Ascending aorta (tissue), 2 donors: ENCODE measurements at regions not wholly inside any gene's neighbourhood (a gene's known extent, or its start where the extent isn't known, plus 50 kb on each side); places are given as distances from the start of the nearest gene placed in this dataset.
A peak's percentile ranks its signal among the peaks of the same experiment; 100 is the strongest.

Experiments used
- DNase-seq, 2 donors: peaks; one replicate each; pipeline ENCODE4 v3.0.0-alpha.2; 2019; ENCODE audit warnings: low spot score in 2 of 2
- H3K27ac ChIP-seq, 2 donors: fragments of 200-600 bp; sonication (generic); one replicate each; pipeline ENCODE4 v1.5.1; 2016 to 2017; ENCODE audit warnings: mild to moderate bottlenecking in 1 of 2
- H3K27me3 ChIP-seq: fragments of 200-600 bp; sonication (generic); one replicate; pipeline ENCODE4 v1.5.1; 2017
- H3K36me3 ChIP-seq, 2 donors: fragments of 200-600 bp; sonication (generic); one replicate each; pipeline ENCODE4 v1.5.1; 2016
- H3K4me1 ChIP-seq, 2 donors: fragments of 200-600 bp; sonication (generic); one replicate each; pipeline ENCODE4 v1.5.1; 2016 to 2017; ENCODE audit warnings: mild to moderate bottlenecking in 1 of 2
- H3K4me3 ChIP-seq, 2 donors: fragments of 200-600 bp; sonication (generic); one replicate each; pipeline ENCODE4 v1.5.1; 2016 to 2017; ENCODE audit warnings: mild to moderate bottlenecking in 1 of 2
- H3K9me3 ChIP-seq, 2 donors: fragments of 200-600 bp; sonication (generic); one replicate each; pipeline ENCODE4 v1.5.1; 2016
- intact Hi-C: fragments of 100-400 bp; cut with DNase I; formaldehyde crosslinking; loops from one replicate; pipeline ENCODE4 v1.15.1; 2023
- TF ChIP-seq, protein P1 (sequence below), 3 experiments: fragments of 200-600 bp in 2 of 3; fragments of 450-650 bp in 1 of 3; sonication (generic) in 2 of 3; IDR thresholded peaks; one replicate each; pipeline ENCODE4 v1.5.1; 2016 to 2019; ENCODE audit warnings: antibody characterized with exemption in 3 of 3, mild to moderate bottlenecking in 1 of 3, moderate library complexity in 1 of 3

DNA sequence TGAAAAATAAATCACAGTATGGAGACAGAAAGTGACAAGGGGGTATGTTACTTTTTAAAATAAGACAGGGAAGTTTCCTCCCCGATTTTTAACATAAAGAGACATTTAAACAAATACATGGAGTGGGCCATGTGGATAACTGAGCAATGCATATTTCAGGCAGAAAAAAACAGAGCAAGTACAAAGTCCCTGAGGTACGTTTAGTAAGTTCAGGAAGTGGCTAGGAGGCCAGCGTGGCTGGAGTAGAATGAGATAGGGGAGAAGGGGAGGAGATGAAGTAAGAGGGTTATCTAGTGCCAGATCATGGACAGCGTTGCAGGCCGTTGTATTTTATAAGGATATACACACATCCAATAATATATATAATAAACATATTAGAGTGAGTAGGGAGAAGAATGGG is 84.2 kb upstream of the ELL2 start:
- H3K27me3 ChIP-seq, result no peaks in the 10 kb centered on the region
- intact Hi-C loops, result no loop called here
- no peaks in the 10 kb centered on the region for H3K9me3 ChIP-seq
- no peak overlapping the region for H3K4me3 ChIP-seq
- TF ChIP-seq, protein P1, sequence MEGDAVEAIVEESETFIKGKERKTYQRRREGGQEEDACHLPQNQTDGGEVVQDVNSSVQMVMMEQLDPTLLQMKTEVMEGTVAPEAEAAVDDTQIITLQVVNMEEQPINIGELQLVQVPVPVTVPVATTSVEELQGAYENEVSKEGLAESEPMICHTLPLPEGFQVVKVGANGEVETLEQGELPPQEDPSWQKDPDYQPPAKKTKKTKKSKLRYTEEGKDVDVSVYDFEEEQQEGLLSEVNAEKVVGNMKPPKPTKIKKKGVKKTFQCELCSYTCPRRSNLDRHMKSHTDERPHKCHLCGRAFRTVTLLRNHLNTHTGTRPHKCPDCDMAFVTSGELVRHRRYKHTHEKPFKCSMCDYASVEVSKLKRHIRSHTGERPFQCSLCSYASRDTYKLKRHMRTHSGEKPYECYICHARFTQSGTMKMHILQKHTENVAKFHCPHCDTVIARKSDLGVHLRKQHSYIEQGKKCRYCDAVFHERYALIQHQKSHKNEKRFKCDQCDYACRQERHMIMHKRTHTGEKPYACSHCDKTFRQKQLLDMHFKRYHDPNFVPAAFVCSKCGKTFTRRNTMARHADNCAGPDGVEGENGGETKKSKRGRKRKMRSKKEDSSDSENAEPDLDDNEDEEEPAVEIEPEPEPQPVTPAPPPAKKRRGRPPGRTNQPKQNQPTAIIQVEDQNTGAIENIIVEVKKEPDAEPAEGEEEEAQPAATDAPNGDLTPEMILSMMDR (IDR thresholded peaks at IDR 0.05), result no peak
- no peaks in the 10 kb centered on the region for H3K36me3 ChIP-seq
- no peak for DNase-seq
- peaks cover 0 to 19% of the 10 kb centered on the region in 2 donors for H3K4me1 ChIP-seq
- no peak overlapping the region for H3K27ac ChIP-seq

DNA sequence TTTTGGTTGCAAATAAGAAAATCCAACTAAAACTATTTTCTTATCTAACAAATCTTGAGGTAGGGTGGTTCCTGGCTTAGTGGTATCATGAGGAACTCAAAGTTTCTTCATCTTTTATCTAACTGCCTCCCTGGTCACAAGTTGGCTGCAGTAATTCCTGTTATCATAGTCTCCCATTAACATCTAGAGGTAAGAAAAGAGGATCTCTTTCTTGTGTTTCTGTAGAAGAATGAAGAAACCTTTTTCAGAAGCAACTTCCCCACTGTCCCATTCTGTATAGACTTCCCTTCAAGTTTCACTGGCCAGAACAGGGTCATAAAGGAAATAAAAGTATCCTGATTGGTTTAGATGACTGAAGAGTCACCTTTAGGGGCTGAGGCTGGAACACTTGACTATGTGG is 81.8 kb upstream of the ELL2 start:
- no peak overlapping the region for H3K27ac ChIP-seq
- no peak for DNase-seq
- intact Hi-C loops, result no loop called here
- no peaks in the 10 kb centered on the region for H3K27me3 ChIP-seq
- TF ChIP-seq, protein P1 (IDR thresholded peaks at IDR 0.05), result no peak
- H3K36me3 ChIP-seq, result no peaks in the 10 kb centered on the region
- H3K4me1 ChIP-seq, result no peaks in the 10 kb centered on the region
- H3K9me3 ChIP-seq, result no peaks in the 10 kb centered on the region
- no peak overlapping the region for H3K4me3 ChIP-seq

DNA sequence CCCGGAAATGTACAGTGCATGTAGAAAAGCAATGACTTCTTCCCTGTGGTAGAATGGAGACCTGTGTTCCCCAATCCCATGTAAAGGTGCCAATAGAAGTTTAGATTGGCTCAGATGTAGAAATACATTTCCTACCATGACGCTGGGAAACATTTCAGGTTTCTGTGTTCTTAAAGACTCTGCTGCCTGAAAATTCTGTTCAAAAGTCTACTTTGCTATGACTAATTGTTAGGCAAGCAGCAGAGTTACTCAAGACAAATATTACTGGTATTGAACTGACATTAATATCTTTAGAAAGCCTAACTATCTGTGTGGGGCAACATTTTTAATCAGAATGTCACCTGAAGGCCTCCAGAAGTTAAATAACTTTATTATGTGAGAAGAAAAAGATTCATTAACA is 75.5 kb upstream of the ELL2 start:
- H3K4me1 ChIP-seq, result peaks cover 0 to 7% of the 10 kb centered on the region in 2 donors
- DNase-seq, result no peak
- H3K36me3 ChIP-seq, result no peaks in the 10 kb centered on the region
- H3K27me3 ChIP-seq, result no peaks in the 10 kb centered on the region
- H3K4me3 ChIP-seq, result no peak overlapping the region
- H3K9me3 ChIP-seq, result no peaks in the 10 kb centered on the region
- peak overlapping the region; percentile 53 to 66 for H3K27ac ChIP-seq
- TF ChIP-seq, protein P1 (IDR thresholded peaks at IDR 0.05), result no peak
- intact Hi-C loops, result no loop called here

DNA sequence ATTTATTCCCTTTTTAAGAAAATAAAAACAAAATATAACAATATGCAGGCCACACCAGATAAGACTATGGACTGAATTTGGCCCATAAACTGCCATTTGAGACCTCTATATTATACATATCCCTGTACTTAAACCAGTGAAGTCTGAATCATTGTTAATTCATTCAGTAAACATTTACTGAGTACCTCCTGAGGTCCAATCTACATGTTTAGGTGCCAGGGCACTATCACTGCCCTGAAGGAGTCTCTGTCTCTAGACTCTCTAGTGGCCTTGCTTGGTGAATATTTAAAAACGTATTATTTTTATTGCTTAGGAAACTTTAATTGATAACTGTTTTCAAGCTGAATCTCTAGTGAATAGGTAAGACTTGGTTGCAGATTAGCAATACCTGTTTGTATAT is 74.7 kb upstream of the ELL2 start:
- no peak overlapping the region for H3K27ac ChIP-seq
- TF ChIP-seq, protein P1 (IDR thresholded peaks at IDR 0.05), result no peak
- no peaks in the 10 kb centered on the region for H3K27me3 ChIP-seq
- intact Hi-C loops, result no loop called here
- H3K9me3 ChIP-seq, result no peaks in the 10 kb centered on the region
- H3K4me3 ChIP-seq, result no peak overlapping the region
- peaks cover 0 to 7% of the 10 kb centered on the region in 2 donors for H3K4me1 ChIP-seq
- DNase-seq, result no peak
- no peaks in the 10 kb centered on the region for H3K36me3 ChIP-seq

DNA sequence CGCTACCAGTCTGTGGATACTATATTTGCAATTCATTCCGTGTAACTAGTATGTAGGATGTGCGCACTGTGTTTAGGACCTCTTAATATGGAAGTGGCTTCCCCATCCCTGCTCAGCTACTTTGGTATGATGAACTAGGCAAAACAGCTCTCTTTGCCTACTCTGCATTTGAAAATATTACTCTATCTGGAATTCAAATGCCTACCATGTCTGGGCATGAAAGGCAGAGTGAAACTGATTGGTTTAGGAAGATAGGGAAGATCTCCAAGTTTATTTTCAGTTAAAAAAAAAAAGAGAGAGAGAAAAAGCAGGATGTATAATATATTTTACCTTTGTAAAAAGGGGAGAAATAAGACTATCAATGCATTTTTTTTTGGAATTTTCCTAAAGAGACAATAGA is 74.1 kb upstream of the ELL2 start:
- intact Hi-C loops, result no loop called here
- Histone ChIP-seq H3K27ac (no peak overlapping the region), H3K4me3 (no peak overlapping the region), H3K9me3 (no peaks in the 10 kb centered on the region), H3K27me3 (no peaks in the 10 kb centered on the region), H3K4me1 (peaks cover 0 to 7% of the 10 kb centered on the region in 2 donors), H3K36me3 (no peaks in the 10 kb centered on the region)
- TF ChIP-seq, protein P1 (IDR thresholded peaks at IDR 0.05), result no peak
- no peak for DNase-seq

DNA sequence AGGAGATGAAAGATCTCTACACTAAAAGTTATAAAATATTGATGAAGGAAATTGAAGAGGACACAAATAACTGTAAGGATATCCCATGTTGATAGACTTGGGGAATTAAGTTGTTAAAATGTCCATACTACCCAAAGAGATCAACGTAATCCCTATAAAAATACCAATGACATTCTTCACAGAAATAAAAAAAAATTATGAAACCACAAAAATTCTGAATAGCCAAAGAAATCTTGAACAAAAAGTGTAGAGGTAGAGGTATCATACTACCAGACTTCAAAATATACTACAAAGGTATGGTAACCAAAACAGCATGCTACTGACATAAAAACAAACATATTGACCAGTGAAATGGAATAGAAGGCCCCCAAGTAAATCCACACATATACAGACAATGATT is 71.5 kb upstream of the ELL2 start:
- TF ChIP-seq, protein P1 (IDR thresholded peaks at IDR 0.05), result no peak
- Histone ChIP-seq H3K4me3 (no peak overlapping the region), H3K4me1 (peaks cover 0 to 7% of the 10 kb centered on the region in 2 donors), H3K9me3 (no peaks in the 10 kb centered on the region), H3K27me3 (no peaks in the 10 kb centered on the region), H3K27ac (no peak overlapping the region), H3K36me3 (no peaks in the 10 kb centered on the region)
- DNase-seq, result no peak
- intact Hi-C loops, result no loop called here
